ENCODE measurements at regions not wholly inside any gene's neighbourhood (a gene's known extent, or its start where the extent isn't known, plus 50 kb on each side); places are given as distances from the start of the nearest gene placed in this dataset.

DNA sequence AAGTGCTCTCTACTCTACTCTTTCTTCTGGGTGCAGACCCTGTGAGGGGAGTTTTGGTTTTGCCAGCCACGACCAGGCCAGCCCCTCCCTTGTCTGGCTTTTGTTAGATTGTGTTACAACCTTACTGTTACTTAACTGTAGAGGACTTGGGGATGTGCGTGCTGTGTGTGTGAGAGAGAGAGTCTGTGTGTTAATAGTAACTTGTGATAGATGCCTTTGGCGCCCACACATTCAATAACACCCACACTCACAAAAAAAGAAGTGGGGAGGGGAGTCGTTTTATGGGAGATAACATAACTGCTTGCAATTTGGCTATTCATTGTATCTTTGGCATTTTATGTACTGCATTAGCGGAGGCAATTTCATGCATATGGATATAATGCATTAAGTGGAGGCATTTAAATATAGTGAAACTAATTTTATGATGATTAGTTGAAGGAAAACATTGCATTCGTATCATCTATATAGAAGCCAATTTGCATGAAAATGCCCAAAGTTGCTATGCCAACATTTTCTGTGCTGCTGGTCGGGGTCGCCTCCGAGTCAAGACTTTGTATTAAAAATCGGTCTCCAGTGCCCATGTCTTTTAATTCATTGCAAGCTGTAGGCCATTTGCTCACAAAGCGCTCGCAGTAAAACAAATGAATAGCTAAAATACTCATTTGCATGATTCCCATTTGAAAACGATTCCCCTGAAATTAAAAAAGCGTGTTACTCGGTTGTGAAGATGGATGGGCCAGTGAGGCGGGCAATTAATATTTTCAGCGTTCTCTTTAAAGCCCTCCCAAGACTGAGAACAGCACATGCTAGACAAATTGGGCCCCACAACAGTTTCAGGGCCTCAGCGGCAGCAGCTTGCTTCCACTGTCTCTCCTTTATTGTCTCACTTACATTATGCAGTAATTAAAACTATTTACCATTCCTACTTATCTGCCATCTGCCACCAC is 158.5 kb upstream of the SMAD3 start:
- no peak for DNase-seq

- no peak for DNase-seq
Measured at GRCh38 chr15:66907826-66908743, 157.3 kb upstream of the SMAD3 start.

- no peak for DNase-seq
Measured at GRCh38 chr15:66908744-66909095, 156.7 kb upstream of the SMAD3 start.

- DNase-seq: no peak
Measured at GRCh38 chr15:66909381-66909890, 156.0 kb upstream of the SMAD3 start.

DNA sequence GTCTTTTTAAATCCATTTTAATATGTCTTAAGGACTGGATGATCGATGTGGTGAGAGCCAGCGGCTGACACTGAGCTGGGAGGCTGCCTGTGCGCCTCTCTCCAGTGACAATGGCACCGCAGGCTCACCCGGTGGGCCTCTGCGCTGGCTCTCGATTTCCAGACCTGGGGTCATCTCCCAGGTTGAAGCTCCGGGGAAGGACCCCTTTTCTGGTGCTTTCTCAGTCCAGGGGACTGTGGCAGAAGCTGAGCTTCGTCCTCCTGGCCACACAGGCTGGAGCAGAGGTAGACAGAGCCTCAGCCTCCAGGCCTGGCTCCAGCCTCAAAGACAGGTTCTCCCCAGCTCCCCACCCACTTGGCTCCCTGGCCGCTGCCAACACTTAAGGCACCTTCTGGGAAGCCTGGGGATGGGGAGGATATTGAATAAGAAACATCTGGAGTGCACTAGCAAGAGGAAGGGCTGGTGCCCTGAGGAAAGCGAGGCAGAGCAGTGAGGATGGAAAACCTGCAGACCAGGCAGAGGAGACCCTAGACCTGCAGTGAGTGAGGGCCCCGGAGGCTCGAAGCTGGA is 154.2 kb upstream of the SMAD3 start:
- no peak for DNase-seq

GRCh38 chr15:66912001-66912400 is 153.4 kb upstream of the SMAD3 start:
- DNase-seq: no peak

- no peak for DNase-seq
Measured at GRCh38 chr15:66912441-66912840, 153.0 kb upstream of the SMAD3 start.

DNA sequence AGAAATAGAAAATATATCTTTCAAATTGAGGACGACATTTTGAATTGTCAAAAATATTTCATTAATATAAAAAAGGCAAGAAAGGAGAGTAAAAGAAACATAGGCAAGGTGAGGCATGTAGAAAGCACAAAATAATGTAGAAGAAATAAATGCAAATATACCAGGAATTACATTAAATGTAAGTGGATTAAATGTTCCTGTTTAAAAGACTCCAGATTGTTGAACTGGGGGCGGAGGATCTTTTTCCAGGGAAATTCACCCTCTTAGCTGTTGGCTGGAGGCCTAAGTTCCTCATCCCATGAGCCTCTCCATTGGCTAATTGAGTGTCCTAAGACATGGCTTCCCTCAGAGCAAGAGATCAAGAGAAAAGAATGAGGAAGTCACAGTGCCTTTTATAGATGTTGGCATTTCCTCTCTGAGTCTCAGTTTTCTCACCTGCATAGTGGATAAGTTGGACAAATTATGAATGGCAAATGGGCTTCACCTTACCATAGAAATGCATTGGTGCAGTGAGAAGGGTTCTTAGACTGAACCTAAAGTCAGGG is 147.4 kb upstream of the SMAD3 start:
- DNase-seq: no peak

GRCh38 chr15:66919421-66919820 is 146.0 kb upstream of the SMAD3 start:
- no peak for DNase-seq

- no peak for DNase-seq
Measured at GRCh38 chr15:66921319-66921915, 144.0 kb upstream of the SMAD3 start.

DNA sequence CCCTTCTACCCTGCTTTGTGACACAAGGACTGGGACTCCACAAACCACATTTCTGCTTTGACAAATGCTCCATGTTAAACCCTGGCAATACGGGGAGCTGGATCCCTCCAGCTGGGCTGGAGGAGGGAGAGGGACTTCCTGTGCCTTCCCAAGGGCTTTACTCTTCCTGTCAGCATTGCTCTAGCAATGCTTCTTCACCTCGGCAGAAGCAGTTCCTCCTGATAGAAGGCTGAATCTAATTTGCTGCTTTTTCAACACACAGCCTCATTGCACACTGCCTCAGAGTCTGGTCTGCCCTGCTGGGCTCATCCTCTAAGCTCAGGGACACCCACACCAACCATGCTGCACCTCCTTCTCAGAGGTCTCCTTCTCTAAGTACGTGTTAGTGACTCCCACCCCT is 142.8 kb upstream of the SMAD3 start:
- DNase-seq: no peak

- no peak for DNase-seq
Measured at GRCh38 chr15:66923438-66923881, 141.9 kb upstream of the SMAD3 start.

DNA sequence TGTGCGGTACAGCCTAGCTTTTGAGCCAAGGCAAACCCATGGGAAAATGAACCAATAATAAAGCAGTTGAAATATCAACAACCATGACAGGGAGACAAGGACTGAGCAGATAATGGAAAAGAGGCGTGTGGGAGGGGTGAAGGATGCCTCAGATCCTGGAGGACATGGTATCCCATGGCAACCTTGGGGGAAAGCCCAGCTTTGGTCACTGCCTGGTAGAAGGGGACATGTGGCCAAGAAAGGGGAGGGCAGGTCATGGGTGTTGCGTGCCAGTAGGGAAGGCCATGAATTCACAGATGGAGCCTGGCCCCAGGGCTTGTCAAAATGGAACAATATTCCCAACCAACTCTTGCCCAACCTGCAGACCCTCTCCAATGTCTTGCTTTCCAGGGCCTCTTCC is 140.5 kb upstream of the SMAD3 start:
- no peak for DNase-seq

DNA sequence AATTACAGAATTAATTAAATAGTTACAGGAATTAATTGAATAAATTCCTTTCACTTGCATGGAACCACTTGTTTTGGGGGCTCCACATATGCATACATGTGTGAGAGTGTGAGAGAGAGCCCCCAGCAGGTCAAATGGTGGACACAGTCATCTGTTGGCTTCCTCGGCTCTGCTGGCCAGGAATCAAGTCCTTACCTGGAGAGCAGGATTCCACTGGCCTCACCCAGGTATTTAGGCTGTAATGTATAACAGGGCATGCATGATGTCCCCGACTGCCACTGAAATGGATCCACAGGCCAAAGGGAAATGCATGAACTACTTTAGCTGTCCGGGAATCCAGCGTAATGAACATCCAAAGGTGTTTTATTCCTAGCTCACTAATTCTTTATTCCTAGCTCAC is 139.7 kb upstream of the SMAD3 start:
- DNase-seq: no peak

DNA sequence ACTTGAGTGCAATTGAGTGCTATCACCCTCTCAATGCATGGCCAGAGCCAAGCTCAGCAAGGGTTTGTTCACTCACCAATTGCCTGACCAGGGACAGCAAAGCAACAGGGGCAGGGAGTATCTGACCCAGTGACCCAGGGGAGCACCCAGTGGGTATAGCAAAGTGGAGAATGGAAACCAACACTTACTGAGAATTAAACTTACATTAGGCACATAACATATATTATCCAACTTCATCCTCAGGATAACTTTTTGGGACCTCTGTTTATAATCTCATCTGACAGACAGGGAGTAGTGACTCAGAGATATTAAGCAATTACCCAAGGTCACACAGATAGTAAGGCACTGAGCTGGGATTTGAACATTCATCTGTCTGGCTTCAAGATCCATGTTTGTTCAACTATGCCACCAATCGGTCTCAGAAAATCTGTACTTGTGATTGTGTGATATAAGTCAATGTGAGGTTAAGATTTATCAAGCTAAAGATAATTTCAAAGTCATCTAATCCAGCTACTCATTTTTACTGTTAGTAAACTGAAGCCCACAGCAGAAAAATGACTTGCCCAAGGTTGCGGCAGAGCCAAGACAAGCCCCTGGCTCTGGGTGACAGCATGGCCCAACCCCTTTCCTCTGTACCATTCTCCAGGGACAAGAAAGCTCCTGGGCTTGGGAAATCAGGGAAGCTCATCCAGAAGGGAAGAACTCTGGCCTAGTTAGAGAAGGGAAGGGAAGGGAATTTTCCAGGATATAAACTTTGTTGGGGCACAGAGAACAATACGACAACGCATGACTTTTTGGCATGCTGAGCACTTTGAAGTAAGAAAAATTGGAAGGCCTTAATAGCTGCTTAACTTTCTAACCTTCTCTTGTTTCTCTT is 138.0 kb upstream of the SMAD3 start:
- DNase-seq: no peak

DNA sequence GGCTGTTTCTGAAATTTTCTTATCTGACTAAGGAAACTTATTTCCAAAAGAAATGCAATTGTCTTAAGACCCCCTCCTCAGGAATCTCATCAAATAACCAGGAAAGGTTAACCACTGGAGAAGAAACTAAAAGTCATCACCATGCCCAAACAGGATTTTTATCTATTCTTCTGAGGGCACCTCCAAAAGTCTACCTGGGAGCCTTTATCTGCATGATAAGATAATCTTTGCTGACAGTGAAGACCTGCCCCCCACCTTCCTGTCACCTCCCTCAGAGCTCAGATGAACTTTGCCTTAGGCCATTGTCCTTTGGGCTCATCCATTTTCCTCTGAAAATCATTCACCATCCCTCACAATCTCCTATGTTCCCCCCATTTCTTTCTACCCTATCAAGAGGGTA is 137.3 kb upstream of the SMAD3 start:
- DNase-seq: no peak

DNA sequence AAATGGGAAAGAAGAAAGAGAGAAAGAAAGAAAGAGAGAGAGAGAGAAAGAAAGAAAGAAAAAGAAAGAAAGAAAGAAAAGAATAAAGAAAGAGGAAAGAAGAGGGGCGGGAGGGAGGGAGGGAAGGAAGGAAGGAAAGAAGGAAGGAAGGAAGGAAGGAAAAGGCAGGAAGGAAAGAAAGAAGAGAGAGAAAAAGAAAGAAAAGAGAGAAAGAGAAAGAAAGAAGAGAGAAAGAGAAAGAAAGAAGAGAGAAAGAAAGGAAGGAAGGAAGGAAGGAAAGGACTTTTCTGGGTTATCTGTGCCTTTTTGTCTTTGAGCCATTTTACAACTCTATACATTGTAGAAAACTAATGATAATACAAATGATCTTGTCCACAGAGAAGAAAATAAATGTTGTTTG is 136.6 kb upstream of the SMAD3 start:
- no peak for DNase-seq

DNA sequence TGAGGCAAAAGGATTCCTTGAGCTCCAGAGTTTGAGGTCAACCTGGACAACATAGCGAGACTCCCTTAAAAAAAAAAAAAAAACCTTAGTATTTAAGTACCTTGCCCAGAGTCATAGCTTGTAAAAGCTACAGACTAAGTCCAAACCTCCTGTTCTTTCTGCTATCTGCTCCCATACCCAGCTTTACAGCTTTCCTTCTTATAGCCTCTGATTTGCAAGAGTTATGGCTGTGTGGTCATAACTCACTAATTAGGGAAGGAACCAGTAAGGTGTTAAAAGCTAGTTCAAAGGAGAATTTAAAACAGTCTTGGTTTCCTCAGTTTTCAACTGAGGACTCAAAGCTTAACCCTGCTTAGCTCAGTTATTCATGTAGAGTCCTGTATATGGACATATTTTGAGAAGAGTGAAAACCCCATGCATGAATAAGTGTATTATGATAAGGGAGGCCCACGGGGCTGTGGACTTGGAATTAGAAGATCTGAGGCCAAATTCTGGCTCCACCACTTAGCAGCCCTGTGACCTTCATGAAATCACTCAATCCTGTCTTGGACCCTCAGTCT is 135.5 kb upstream of the SMAD3 start:
- no peak for DNase-seq

DNA sequence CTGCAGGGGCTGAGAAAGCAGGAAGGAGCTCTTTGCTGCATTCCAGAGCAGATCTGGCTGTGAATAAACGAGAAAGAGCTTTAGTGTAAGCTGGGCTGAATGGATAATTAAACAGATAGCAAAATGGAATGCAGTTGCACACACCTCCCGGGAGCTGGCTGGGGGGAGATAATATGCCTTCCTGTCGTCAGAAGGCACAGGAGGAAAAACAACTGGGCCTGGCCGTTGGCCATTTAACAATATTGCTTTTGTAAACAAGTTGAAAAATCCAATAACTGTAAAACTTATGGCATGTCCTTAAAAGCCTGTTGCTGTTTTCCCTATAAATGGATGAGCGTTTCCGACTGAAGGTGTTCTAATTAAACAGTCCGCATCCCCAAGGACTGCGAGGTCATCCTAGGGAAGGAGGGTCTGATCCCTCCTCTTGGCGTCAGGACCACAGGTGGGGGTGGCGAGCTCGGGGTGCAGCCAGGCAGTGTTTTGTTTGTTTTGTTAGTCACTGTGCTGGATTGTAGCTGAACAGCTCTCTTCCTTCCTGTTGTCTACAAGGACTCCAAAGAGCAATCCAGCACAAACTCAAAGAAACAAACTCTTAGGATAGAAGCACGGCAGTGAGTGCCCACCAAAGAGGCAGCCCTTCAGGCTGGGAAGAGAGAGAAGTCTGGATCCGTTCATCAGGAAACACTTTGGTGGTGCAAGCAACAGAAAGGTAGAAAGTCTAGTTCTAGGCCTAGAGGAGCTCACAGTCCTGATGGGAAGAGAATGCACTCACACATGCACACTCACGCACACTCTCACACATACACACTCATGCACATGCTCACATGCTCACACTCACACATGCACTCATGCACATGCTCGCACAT is 133.4 kb upstream of the SMAD3 start:
- DNase-seq: no peak

- DNase-seq: no peak
Measured at GRCh38 chr15:66932634-66933024, 132.8 kb upstream of the SMAD3 start.
